ENCODE measurements at regions not wholly inside any gene's neighbourhood (a gene's known extent, or its start where the extent isn't known, plus 50 kb on each side); places are given as distances from the start of the nearest gene placed in this dataset.

DNA sequence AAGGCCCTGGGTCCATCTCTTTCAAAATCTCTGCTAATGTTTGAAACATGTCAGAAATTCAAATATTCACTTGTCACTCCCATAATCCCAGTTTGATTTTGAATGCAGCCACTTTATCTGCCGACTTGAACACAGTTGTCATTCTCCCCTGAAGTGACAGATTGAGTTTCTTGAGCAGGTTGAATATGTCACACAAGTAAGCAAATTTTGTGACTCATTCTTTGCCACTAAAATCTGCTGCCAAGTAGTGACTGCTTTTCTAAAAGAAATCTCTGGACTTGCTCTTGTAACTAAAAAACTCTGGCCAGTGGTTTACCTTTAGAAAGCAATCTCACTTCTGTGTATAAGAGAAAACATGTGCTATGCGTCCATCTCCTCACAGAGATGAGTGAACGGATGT, 357.1 kb downstream of the LMO7 start:
- no peak for TF ChIP-seq FOXK2 (IDR thresholded peaks at IDR 0.05)
- TF ChIP-seq HDGF (IDR thresholded peaks at IDR 0.05; ENCODE audit: borderline replicate concordance), result no peak
- TF ChIP-seq ZNF384 (IDR thresholded peaks at IDR 0.05), result no peak
- TF ChIP-seq SUZ12 (IDR thresholded peaks at IDR 0.05), result no peak
- no peak for TF ChIP-seq ELF4 (IDR thresholded peaks at IDR 0.05)
- no peak for TF ChIP-seq FOXM1 (IDR thresholded peaks at IDR 0.05; ENCODE audit: borderline replicate concordance)
- POLR2A ChIA-PET, result no interaction called here
- no peak for DNase-seq (ENCODE audit: extremely low spot score)
- CTCF ChIA-PET, result no interaction called here

DNA sequence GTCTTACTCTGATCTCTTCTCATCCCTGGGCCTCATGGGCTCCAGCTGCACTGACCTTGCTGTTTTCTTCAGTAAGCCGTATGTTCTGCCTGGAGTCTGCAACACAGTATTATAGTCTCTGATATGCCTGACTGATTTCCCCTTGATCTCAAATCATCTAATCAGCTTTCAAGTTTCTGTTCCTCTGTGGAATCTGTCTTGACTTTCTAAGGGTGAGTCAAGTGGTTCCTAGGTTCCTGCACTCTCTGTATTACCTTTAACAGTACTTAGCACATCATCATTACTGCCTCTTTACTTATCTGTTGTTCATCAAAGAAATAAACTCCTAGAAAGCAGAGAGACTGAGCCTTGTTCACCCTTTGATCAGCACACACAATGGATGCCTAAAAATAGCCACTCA, 350.7 kb downstream of the LMO7 start:
- ChIA-PET CTCF (no interaction called here), POLR2A (no interaction called here)
- no peak for TF ChIP-seq FOXM1 (IDR thresholded peaks at IDR 0.05; ENCODE audit: borderline replicate concordance)
- TF ChIP-seq NFRKB (IDR thresholded peaks at IDR 0.05), result no peak
- TF ChIP-seq HDGF (IDR thresholded peaks at IDR 0.05; ENCODE audit: borderline replicate concordance), result no peak
- TF ChIP-seq TARDBP (IDR thresholded peaks at IDR 0.05), result no peak
- TF ChIP-seq CTBP1 (IDR thresholded peaks at IDR 0.05; ENCODE audit: borderline replicate concordance), result no peak
- TF ChIP-seq FOXA1 (IDR thresholded peaks at IDR 0.05), result no peak
- TF ChIP-seq ARNT (IDR thresholded peaks at IDR 0.05), result no peak
- no peak for TF ChIP-seq LEF1 (IDR thresholded peaks at IDR 0.05; ENCODE audit: borderline replicate concordance)
- TF ChIP-seq SUZ12 (IDR thresholded peaks at IDR 0.05), result no peak
- no peak for TF ChIP-seq L3MBTL2 (conservative IDR thresholded peaks at IDR 0.05)
- no peak for TF ChIP-seq ELF4 (IDR thresholded peaks at IDR 0.05)
- no peak for TF ChIP-seq FOXK2 (IDR thresholded peaks at IDR 0.05)
- no peak for DNase-seq (ENCODE audit: extremely low spot score)

DNA sequence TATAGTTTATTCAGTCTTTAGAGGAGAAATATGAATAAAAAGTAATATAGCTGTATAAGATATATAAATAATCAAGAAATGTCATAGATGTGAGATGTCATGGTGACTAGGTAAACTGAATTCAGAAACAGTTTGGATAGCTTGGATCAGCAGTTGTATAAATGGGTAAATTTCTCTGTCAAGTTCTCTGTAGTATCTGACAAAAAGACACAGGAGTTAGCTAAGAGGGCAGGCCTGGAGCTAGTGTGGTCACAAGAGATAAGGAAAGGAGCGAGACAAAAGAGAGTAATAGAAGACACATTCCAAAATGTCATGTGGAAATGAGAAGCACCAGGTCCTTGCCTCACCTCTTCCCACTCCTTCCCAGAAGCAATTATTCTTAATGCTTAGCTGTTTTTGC, 349.0 kb downstream of the LMO7 start:
- CTCF ChIA-PET, result interaction anchor here (0.6 to 1.3 kb wide), 2 partner anchors 23 to 229 kb away, joined by 4 to 6 read pairs; no protein-coding TSS in a partner anchor
- POLR2A ChIA-PET, result no interaction called here
- DNase-seq (ENCODE audit: extremely low spot score), result no peak
- no peak for TF ChIP-seq FOXA1 (IDR thresholded peaks at IDR 0.05)
- TF ChIP-seq HDGF (IDR thresholded peaks at IDR 0.05; ENCODE audit: borderline replicate concordance), result no peak
- TF ChIP-seq, protein P1, sequence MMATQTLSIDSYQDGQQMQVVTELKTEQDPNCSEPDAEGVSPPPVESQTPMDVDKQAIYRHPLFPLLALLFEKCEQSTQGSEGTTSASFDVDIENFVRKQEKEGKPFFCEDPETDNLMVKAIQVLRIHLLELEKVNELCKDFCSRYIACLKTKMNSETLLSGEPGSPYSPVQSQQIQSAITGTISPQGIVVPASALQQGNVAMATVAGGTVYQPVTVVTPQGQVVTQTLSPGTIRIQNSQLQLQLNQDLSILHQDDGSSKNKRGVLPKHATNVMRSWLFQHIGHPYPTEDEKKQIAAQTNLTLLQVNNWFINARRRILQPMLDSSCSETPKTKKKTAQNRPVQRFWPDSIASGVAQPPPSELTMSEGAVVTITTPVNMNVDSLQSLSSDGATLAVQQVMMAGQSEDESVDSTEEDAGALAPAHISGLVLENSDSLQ (IDR thresholded peaks at IDR 0.05), result no peak
- no peak for TF ChIP-seq ARNT (IDR thresholded peaks at IDR 0.05)
- no peak for TF ChIP-seq TARDBP (IDR thresholded peaks at IDR 0.05)
- TF ChIP-seq FOXK2 (IDR thresholded peaks at IDR 0.05), result no peak
- TF ChIP-seq BHLHE40 (IDR thresholded peaks at IDR 0.05; ENCODE audit: borderline replicate concordance), result no peak
- no peak for TF ChIP-seq SP1 (IDR thresholded peaks at IDR 0.05)
- TF ChIP-seq LEF1 (IDR thresholded peaks at IDR 0.05; ENCODE audit: borderline replicate concordance), result no peak
- TF ChIP-seq ELF4 (IDR thresholded peaks at IDR 0.05), result no peak
- TF ChIP-seq FOXM1 (IDR thresholded peaks at IDR 0.05; ENCODE audit: borderline replicate concordance), result no peak
- TF ChIP-seq NFRKB (IDR thresholded peaks at IDR 0.05), result no peak
- TF ChIP-seq SUZ12 (IDR thresholded peaks at IDR 0.05), result no peak
- no peak for TF ChIP-seq ZNF384 (IDR thresholded peaks at IDR 0.05)
- no peak for TF ChIP-seq CTBP1 (IDR thresholded peaks at IDR 0.05; ENCODE audit: borderline replicate concordance)
- TF ChIP-seq L3MBTL2 (conservative IDR thresholded peaks at IDR 0.05), result no peak

DNA sequence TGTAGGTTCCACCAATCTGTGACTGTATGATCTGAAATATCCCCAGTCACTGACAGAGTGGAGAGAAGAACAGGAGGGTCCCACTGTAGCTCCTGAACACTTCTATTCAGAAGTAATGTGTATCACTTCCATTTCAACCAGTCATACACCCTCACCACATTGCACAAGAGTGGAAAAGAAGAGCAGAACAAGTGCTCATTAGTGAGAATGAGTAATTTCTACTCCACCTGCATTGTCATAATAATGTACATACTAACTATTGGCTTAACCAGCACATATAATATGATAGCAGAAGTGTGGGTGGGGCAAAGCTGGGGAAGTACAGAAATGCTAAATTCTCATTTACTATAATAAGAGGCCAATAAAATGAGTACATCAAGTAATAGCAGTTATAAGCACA, 342.7 kb downstream of the LMO7 start:
- CTCF ChIA-PET, result no interaction called here
- no peak for DNase-seq (ENCODE audit: extremely low spot score)
- POLR2A ChIA-PET, result no interaction called here
- TF ChIP-seq ZNF384 (IDR thresholded peaks at IDR 0.05) (no peak), FOXK2 (IDR thresholded peaks at IDR 0.05) (no peak), ELF4 (IDR thresholded peaks at IDR 0.05) (no peak)

DNA sequence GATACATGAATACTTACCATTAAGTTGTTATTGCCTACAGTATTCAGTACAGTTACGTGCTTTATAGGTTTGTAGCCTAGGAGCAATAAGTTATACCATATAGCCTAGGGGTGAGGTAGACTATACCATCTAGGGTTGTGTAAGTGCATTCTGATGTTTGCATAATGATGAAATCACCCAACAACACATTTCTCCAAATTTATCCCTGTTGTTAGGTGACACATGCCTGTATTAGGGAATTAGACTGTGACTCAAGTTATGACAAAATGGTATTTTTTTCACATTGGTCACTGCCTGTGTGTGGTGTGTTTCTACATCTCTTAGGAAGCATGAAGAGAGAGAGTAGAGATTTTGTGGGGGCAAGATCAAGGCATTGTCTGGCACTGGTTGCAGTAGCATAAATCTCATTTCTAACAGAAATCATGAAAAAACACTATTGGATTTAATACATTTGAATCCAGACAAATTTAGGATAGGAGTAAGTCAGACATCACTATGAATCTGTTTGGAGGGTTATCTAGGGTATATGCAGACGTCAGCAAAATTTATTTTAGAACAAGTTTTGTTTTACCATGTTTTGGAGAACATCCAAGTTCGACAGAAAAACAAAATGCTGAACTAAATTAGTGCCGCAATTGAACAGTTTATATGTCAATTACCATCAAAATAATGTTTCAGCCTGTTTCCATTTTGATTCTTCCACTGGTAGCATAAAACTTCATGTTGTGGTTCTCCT, 332.1 kb downstream of the LMO7 start:
- POLR2A ChIA-PET, result no interaction called here
- CTCF ChIA-PET, result no interaction called here
- no peak for DNase-seq (ENCODE audit: extremely low spot score)
- TF ChIP-seq HDGF (IDR thresholded peaks at IDR 0.05; ENCODE audit: borderline replicate concordance) (no peak), SP1 (IDR thresholded peaks at IDR 0.05) (no peak)

DNA sequence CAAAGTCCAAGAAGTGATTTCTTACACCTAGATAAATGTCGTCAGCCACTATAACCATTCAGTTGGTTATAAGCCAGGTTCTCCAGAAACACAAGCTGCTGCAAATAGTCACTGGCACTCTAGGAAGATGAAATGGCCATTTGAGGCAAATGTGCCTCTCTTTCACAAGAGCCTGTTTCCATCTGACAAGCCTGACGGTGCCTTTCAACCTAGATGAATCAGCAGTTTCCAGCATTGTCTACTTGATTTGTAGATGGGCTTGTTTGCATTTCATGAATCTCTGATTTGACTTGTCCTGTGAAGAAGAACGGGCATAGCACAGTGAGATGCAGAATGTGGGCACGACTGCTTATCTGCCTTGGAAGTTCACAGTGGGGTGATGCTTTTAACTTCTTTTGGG, 327.2 kb downstream of the LMO7 start:
- no peak for DNase-seq (ENCODE audit: extremely low spot score)
- ChIA-PET CTCF (no interaction called here), POLR2A (no interaction called here)
- TF ChIP-seq SUZ12 (IDR thresholded peaks at IDR 0.05) (no peak), ZNF384 (IDR thresholded peaks at IDR 0.05) (no peak), L3MBTL2 (conservative IDR thresholded peaks at IDR 0.05) (no peak), FOXK2 (IDR thresholded peaks at IDR 0.05) (no peak), LEF1 (IDR thresholded peaks at IDR 0.05; ENCODE audit: borderline replicate concordance) (no peak)

DNA sequence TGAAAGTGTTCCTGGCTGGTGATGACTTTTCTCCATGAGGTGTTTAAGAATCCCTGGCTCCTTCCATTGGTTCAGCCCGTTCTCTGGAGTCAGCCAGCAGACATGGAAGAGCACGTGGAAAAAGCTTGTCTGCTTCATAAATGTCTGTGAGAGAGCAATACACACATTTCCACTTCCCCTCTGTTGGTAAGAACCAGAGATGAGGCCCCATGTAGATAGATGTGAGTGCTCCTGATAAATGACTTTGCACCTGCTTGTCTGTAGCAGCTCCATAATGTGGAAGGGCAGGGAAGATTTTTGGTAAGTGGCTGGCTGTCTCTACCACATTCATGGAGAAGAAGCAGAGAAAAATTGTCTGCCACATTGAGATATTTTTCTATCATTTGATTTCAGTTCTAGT, 325.8 kb downstream of the LMO7 start:
- TF ChIP-seq ZNF384 (IDR thresholded peaks at IDR 0.05), result no peak
- TF ChIP-seq, protein P1 (IDR thresholded peaks at IDR 0.05), result no peak
- TF ChIP-seq TARDBP (IDR thresholded peaks at IDR 0.05), result no peak
- no peak for TF ChIP-seq CTBP1 (IDR thresholded peaks at IDR 0.05; ENCODE audit: borderline replicate concordance)
- TF ChIP-seq ARNT (IDR thresholded peaks at IDR 0.05), result no peak
- DNase-seq (ENCODE audit: extremely low spot score), result no peak
- ChIA-PET POLR2A (no interaction called here), CTCF (interaction anchor here (0.7 kb wide), 1 partner anchor 18 kb away, joined by 4 read pairs; no protein-coding TSS in a partner anchor)

DNA sequence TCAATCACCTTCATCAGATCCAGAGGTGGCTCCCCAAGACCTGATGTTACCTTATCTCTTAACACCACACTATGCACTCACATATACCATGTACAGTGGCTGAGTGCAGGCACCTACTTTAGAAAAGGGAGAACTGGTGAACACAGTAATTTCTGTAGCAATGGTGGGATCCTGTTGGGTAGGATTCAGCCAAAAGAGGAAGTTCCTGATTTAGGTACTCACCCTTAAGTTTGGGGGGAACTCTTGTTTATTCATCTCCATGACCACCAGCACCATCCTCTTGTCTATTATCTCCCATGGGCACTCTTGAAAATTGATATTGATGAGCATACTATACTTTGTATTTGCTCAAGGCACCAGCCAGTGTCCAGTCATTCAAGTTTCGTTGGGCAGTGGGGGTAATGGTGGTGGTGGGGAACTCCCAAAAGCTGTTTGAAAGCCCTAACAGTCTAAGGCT, 324.4 kb downstream of the LMO7 start:
- ChIA-PET POLR2A (no interaction called here), CTCF (no interaction called here)
- DNase-seq (ENCODE audit: extremely low spot score), result no peak
- TF ChIP-seq FOXK2 (IDR thresholded peaks at IDR 0.05), result no peak
- TF ChIP-seq, protein P1 (IDR thresholded peaks at IDR 0.05), result no peak
- no peak for TF ChIP-seq SUZ12 (IDR thresholded peaks at IDR 0.05)
- TF ChIP-seq ZNF384 (IDR thresholded peaks at IDR 0.05), result no peak
- TF ChIP-seq LEF1 (IDR thresholded peaks at IDR 0.05; ENCODE audit: borderline replicate concordance), result no peak

All from HEK293T (cell line).